ENCODE measurements at regions not wholly inside any gene's neighbourhood (a gene's known extent, or its start where the extent isn't known, plus 50 kb on each side); places are given as distances from the start of the nearest gene placed in this dataset.

DNA sequence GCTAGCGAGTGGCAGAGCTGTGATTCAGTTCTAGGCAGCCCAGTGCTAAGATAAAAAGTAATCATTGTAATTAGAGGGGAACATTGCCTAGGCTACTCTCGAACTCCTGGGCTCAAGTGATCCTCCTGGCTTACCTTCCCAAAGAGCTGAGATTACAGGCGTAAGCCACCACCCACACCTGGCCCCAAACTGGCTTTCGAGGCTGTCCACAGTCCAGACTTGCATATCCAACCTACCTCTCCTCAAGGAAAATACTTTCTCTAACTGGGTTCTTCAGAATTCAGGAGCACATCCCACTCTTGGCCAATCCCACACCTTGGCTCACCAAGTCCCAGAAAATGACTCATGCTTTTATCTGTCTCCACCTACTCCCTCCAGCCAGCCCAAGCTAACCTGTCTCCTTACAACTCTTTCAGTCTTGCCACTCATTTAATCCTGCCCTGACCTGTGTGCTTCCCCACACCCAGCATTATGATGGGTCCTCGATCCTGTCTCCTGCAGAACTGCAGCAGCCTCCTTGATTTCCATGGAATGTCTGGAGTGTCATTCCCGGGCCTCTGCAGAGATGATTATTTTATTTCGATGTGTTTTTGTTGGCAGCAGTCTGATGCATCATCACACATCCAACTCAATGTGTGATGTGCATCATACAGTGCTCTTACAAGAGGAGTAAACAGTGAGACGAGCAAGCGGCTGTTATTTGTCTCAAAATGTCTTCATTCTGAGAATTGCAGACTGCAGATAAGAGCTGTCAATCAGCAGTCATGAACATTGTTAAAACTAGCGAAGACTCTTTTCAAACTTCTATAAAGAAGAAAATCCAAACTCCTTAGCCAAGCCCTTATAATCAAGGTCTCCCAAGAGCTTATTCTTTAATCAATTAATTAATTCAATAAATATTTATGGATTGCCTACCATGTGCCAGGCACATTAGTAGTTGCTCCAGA, 167.3 kb downstream of the SEC61B start:
- no peak for DNase-seq
- TF ChIP-seq, protein P1, sequence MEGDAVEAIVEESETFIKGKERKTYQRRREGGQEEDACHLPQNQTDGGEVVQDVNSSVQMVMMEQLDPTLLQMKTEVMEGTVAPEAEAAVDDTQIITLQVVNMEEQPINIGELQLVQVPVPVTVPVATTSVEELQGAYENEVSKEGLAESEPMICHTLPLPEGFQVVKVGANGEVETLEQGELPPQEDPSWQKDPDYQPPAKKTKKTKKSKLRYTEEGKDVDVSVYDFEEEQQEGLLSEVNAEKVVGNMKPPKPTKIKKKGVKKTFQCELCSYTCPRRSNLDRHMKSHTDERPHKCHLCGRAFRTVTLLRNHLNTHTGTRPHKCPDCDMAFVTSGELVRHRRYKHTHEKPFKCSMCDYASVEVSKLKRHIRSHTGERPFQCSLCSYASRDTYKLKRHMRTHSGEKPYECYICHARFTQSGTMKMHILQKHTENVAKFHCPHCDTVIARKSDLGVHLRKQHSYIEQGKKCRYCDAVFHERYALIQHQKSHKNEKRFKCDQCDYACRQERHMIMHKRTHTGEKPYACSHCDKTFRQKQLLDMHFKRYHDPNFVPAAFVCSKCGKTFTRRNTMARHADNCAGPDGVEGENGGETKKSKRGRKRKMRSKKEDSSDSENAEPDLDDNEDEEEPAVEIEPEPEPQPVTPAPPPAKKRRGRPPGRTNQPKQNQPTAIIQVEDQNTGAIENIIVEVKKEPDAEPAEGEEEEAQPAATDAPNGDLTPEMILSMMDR (IDR thresholded peaks at IDR 0.05): no peak
- no peak for TF ChIP-seq POLR2A (IDR thresholded peaks at IDR 0.05)
- Histone ChIP-seq H3K4me1 (no peaks in the 10 kb centered on the region), H3K9me3 (no peaks in the 10 kb centered on the region), H3K4me3 (replicated peaks in 1 of 3) (no peak overlapping the region), H3K27me3 (no peaks in the 10 kb centered on the region), H3K36me3 (no peaks in the 10 kb centered on the region), H3K27ac (no peak overlapping the region)
- 89 to 93% methylated on average over 10 of the region's 10 CpGs for WGBS, 2 donors
- intact Hi-C loops (cut with DNase I): no loop called here

GRCh38 chr9:99391937-99392594, 170.0 kb downstream of the SEC61B start:
- Histone ChIP-seq H3K27me3 (no peaks in the 10 kb centered on the region), H3K4me1 (no peaks in the 10 kb centered on the region), H3K36me3 (no peaks in the 10 kb centered on the region), H3K9me3 (no peaks in the 10 kb centered on the region), H3K27ac (no peak overlapping the region), H3K4me3 (replicated peaks in 1 of 3) (no peak overlapping the region)
- no peak for DNase-seq
- TF ChIP-seq, protein P1 (IDR thresholded peaks at IDR 0.05): no peak
- no peak for TF ChIP-seq POLR2A (IDR thresholded peaks at IDR 0.05)
- intact Hi-C loops (cut with DNase I): no loop called here
- WGBS, 2 donors: 70 to 77% methylated on average over 6 of the region's 6 CpGs

DNA sequence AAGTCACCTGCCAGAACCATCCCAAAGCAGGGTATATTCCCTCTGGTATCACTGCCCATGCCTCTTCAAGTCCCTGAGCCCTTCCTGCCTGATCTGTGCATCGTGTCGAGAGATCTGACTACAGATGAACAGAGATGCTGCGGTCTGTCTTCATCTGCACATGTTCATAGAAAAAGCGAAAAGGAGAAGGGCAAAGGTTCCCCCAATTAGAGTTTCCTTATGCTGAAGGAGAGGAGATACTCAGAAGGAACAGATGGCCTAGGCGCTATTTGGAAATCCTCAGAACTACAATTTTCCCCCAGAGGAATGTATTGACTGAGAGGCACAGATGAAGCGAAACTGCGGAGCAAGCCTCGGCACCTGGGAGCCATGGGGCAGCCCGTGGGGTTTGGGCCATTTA, 170.9 kb downstream of the SEC61B start:
- no peaks in the 10 kb centered on the region for H3K27me3 ChIP-seq
- DNase-seq: no peak
- no peaks in the 10 kb centered on the region for H3K36me3 ChIP-seq
- H3K9me3 ChIP-seq: no peaks in the 10 kb centered on the region
- no peak overlapping the region for H3K4me3 ChIP-seq (replicated peaks in 1 of 3)
- no peaks in the 10 kb centered on the region for H3K4me1 ChIP-seq
- H3K27ac ChIP-seq: no peak overlapping the region
- TF ChIP-seq, protein P1 (IDR thresholded peaks at IDR 0.05): no peak
- no peak for TF ChIP-seq POLR2A (IDR thresholded peaks at IDR 0.05)
- WGBS, 2 donors: 92 to 93% methylated on average over 9 of the region's 9 CpGs
- intact Hi-C loops (cut with DNase I): no loop called here

- Histone ChIP-seq H3K27ac (no peak overlapping the region), H3K36me3 (no peaks in the 10 kb centered on the region), H3K27me3 (no peaks in the 10 kb centered on the region), H3K4me1 (no peaks in the 10 kb centered on the region), H3K9me3 (no peaks in the 10 kb centered on the region), H3K4me3 (replicated peaks in 1 of 3) (no peak overlapping the region)
- intact Hi-C loops (cut with DNase I): no loop called here
- TF ChIP-seq, protein P1 (IDR thresholded peaks at IDR 0.05): no peak
- no peak for TF ChIP-seq POLR2A (IDR thresholded peaks at IDR 0.05)
- DNase-seq: no peak
- WGBS, 2 donors: 58 to 61% methylated on average over 3 of the region's 3 CpGs
Observed at GRCh38 chr9:99393993-99394392, 171.9 kb downstream of the SEC61B start.

GRCh38 chr9:99398241-99398640, 176.2 kb downstream of the SEC61B start:
- no peaks in the 10 kb centered on the region for H3K9me3 ChIP-seq
- TF ChIP-seq, protein P1 (IDR thresholded peaks at IDR 0.05): no peak
- no peak for TF ChIP-seq POLR2A (IDR thresholded peaks at IDR 0.05)
- intact Hi-C loops (cut with DNase I): no loop called here
- no peak overlapping the region for H3K4me3 ChIP-seq (replicated peaks in 1 of 3)
- WGBS, 2 donors: 75 to 78% methylated on average over 2 of the region's 2 CpGs
- no peaks in the 10 kb centered on the region for H3K27me3 ChIP-seq
- no peaks in the 10 kb centered on the region for H3K4me1 ChIP-seq
- DNase-seq: no peak
- H3K27ac ChIP-seq: no peak overlapping the region
- no peaks in the 10 kb centered on the region for H3K36me3 ChIP-seq

Measured in thyroid gland (tissue), 4 donors.